Stimulated activated CD4-positive, alpha-beta T cell treated with anti-CD3 and anti-CD28 coated beads, Interleukin-4, amount 100 ng/mL, for 1 hour (primary cell): ENCODE measurements at regions not wholly inside any gene's neighbourhood (a gene's known extent, or its start where the extent isn't known, plus 50 kb on each side); places are given as distances from the start of the nearest gene placed in this dataset.

Source experiments
- DNase-seq: peaks from one replicate; pipeline ENCODE4 v3.0.0-alpha.2; 2020

GRCh38 chr5:15447209-15447608 lies 52.8 kb upstream of the FBXL7 start:
- DNase-seq = no peak

GRCh38 chr5:15446552-15446951 lies 53.4 kb upstream of the FBXL7 start:
- DNase-seq = no peak

GRCh38 chr5:15442193-15442570 lies 57.8 kb upstream of the FBXL7 start:
- DNase-seq = no peak

- no peak for DNase-seq
Observed at GRCh38 chr5:15441433-15442192, 58.4 kb upstream of the FBXL7 start.

GRCh38 chr5:15440434-15440833 lies 59.5 kb upstream of the FBXL7 start:
- no peak for DNase-seq

GRCh38 chr5:15439801-15440200 lies 60.2 kb upstream of the FBXL7 start:
- DNase-seq = no peak

GRCh38 chr5:15433709-15434108 lies 66.3 kb upstream of the FBXL7 start:
- DNase-seq = no peak

GRCh38 chr5:15431923-15432322 lies 68.1 kb upstream of the FBXL7 start:
- no peak for DNase-seq

- DNase-seq = no peak
Observed at GRCh38 chr5:15425766-15426165, 74.2 kb upstream of the FBXL7 start.

- DNase-seq = no peak
Observed at GRCh38 chr5:15424769-15425168, 75.2 kb upstream of the FBXL7 start.

- DNase-seq = no peak
Observed at GRCh38 chr5:15421921-15422412, 78.0 kb upstream of the FBXL7 start.

- no peak for DNase-seq
Observed at GRCh38 chr5:15421381-15421780, 78.6 kb upstream of the FBXL7 start.

- no peak for DNase-seq
Observed at GRCh38 chr5:15420201-15420600, 79.8 kb upstream of the FBXL7 start.

- no peak for DNase-seq
Observed at GRCh38 chr5:15417156-15417555, 82.8 kb upstream of the FBXL7 start.

- DNase-seq = no peak
Observed at GRCh38 chr5:15406478-15406877, 93.5 kb upstream of the FBXL7 start.

GRCh38 chr5:15393146-15393545 lies 106.8 kb upstream of the FBXL7 start:
- no peak for DNase-seq

GRCh38 chr5:15391704-15392397 lies 108.1 kb upstream of the FBXL7 start:
- DNase-seq = no peak

- DNase-seq = no peak
Observed at GRCh38 chr5:15388866-15389265, 111.1 kb upstream of the FBXL7 start.

GRCh38 chr5:15387931-15388524 lies 112.0 kb upstream of the FBXL7 start:
- no peak for DNase-seq

- no peak for DNase-seq
Observed at GRCh38 chr5:15386122-15386521, 113.9 kb upstream of the FBXL7 start.

GRCh38 chr5:15385553-15385952 lies 114.4 kb upstream of the FBXL7 start:
- no peak for DNase-seq

- no peak for DNase-seq
Observed at GRCh38 chr5:15385037-15385436, 114.9 kb upstream of the FBXL7 start.

- no peak for DNase-seq
Observed at GRCh38 chr5:15384581-15384980, 115.4 kb upstream of the FBXL7 start.

- no peak for DNase-seq
Observed at GRCh38 chr5:15384176-15384575, 115.8 kb upstream of the FBXL7 start.
